NOMO-1 (cell line): ENCODE measurements at regions not wholly inside any gene's neighbourhood (a gene's known extent, or its start where the extent isn't known, plus 50 kb on each side); places are given as distances from the start of the nearest gene placed in this dataset.
"Not testable (repeated sequence)": the region's sequence is repeated elsewhere in the genome, so short reads cannot be mapped to it uniquely, and the experiment has no call there.

Experiments used
- DNase-seq, 2 experiments: peaks; one replicate each; lab custom pipeline; 2025; ENCODE audit not compliant: unreplicated experiment in 2 of 2; lab: John Stamatoyannopoulos, UW

DNA sequence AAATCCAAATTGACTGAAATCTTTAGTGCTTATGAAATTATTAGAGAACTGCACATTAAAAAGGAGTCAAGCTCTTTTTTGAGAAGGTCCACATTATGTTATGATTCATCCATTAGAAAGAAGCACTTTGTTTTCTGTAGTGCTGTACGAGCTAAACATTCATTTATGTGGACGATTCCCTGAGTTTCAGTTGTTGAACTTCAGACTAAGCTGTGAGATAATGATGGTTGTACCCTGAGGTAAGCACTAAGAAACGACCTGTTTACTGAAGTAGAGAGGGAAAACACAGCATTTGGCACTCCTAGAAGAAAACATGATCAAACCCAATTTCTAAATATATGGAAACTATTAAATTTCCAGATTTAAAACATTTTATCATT lies 67.3 kb upstream of the ATP2B1 start:
- no peak for DNase-seq

DNA sequence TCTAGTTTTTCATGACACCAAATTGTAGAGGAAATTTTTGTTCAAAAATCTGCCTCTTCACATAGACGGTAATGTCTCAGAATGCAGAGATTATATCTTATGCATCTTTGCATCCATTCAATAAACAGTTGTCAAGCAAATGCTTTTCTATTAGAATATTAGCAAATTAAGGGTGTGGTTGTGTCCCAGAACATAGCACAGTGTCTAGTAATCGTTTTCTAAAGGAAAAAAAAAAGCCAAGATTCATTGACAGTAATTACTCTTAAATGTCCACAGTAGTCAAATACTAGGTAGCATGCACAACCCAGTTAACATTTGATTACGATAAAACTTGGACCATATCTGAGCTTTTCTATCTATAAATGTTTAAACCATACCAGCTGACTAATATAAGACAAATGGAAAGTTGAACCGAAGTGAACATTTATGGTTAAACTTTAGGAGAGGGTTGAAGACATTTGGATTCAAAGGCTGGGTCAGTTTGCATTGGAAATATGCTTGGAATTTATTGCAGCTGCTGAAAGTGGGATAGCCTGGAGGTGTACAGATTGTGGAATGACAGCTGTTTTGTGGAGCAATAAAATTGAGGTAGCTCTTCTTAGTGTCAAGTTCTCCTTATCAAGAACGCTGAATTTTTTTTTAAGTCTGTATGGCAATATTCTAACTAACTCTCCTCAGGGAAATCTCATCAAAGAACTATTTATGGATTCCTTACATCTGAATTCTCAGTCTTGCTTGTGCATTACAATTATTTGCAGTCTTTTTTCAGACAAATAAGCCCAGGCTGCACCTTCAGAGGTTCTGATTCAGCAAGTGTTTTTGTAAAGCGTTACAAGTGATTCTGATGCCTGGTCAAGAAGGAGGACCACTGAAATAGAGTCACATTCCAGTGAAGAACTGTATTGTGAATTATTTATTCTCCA lies 66.7 kb upstream of the ATP2B1 start:
- no peak for DNase-seq

DNA sequence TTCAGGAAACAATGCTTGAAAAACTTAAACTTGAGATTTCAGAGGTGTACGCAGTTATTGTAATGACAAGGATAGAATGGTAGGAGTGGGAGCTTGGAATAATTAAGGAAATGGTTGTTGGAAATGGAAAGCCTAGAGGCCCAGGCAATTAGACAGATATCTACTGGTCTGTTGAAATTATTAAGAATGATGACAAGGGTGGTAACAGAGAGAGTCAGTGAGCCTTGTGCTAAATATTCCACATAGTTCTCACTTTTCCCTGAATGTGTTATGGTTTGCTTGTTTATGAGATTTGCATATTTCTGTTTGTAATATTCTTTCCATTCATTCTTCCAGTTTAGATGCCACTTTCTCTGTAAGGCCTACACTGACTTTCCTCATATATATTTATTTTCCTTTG lies 66.0 kb upstream of the ATP2B1 start:
- DNase-seq: no peak

GRCh38 chr12:89770391-89770790 lies 61.8 kb upstream of the ATP2B1 start:
- DNase-seq: no peak

DNA sequence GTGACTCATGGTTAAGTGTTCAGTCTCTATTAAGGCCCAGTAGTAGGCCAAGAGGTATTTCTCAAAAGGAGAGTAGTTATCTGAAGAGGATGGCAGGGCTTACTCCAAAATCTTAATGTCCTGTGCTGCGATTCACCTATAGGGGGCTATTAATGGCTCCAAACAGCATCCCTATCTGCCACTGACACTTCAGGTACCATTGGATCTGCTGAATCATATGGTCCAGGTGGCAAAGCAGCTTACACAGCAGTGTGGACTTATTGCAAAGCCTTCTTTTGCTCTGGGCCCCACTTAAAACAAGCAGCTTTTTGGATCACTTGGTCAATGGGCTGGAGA lies 60.8 kb upstream of the ATP2B1 start:
- no peak for DNase-seq

- DNase-seq: peak; percentile 95 to 98
These were observed 60.2 kb upstream of the ATP2B1 start for GRCh38 chr12:89768586-89769482.

- no peak for DNase-seq
These were observed 57.6 kb upstream of the ATP2B1 start for GRCh38 chr12:89765959-89766824.

DNA sequence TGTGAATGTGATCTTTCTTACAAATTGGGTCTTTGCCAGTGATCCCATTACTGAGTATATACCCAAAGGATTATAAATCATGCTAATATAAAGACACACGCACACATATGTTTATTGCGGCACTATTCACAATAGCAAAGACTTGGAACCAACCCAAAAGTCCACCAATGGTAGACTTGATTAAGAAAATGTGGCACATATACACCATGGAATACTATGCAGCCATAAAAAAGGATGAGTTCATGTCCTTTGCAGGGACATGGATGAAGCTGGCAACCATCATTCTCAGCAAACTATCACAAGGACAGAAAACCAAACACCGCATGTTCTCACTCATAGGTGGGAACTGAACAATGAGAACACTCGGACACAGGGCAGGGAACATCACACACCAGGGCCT lies 55.5 kb upstream of the ATP2B1 start:
- DNase-seq: not testable (repeated sequence)

DNA sequence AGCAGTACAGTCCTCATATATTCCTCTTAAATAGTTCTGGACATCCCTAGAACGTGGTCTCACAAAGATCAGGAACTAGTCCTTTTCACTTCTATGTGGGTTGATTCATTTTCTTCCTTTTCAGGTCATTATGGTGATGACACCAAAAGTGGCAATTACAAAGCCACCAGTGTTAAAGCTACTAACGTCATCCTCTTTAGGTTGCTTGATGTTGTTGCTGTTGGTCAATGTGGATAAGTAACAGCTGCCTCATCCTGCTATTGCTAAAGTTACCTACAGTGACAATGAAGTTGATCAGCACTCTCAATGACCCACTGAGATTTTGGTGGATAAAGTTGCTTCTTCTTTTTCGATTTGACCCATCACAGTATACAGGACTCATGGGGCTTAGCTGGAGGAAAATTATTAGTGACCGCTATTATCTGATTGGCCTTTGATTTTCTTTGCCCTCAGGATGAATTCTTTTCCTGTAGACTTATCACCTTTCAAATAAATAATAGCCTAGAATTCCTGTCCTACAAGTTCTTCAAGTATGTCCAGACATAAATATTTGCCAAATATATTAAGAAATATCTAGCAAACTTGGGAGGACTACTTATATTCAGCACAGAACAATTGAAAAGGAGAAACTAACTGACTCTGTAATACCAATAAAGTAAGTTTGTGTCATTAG lies 54.0 kb upstream of the ATP2B1 start:
- peak in 1 of 2 experiments; percentile 62 for DNase-seq

GRCh38 chr12:89760783-89761182 lies 52.1 kb upstream of the ATP2B1 start:
- DNase-seq: peak; percentile 35 to 81
